CD4-positive, alpha-beta T cell (primary cell): ENCODE measurements at regions not wholly inside any gene's neighbourhood (a gene's known extent, or its start where the extent isn't known, plus 50 kb on each side); places are given as distances from the start of the nearest gene placed in this dataset.

Experiments used
- ATAC-seq: fragments of 200-7000 bp; cut with Tn5 transposase; one replicate; pipeline ENCODE4 v1.10.0; 2022; ENCODE audit warnings: mild to moderate bottlenecking; ENCODE audit not compliant: poor library complexity
- CTCF ChIA-PET: fragments of 350-600 bp; sonication (Branson Sonifier 250); formaldehyde crosslinking; loops from one replicate; lab custom pipeline; 2021; ENCODE audit warnings: antibody characterized with exemption, inconsistent platforms; lab: Charles Lee
- POLR2A ChIA-PET: fragments of 350-600 bp; sonication (Branson Sonifier 250); formaldehyde crosslinking; loops from one replicate; lab custom pipeline; 2021; ENCODE audit warnings: antibody characterized with exemption, inconsistent platforms; lab: Charles Lee
- DNase-seq, 14 experiments: peaks; one replicate each; pipeline ENCODE4 v3.0.0-alpha.2; 2013 to 2020; ENCODE audit warnings: mixed read lengths in 2 of 14
- H3K27ac ChIP-seq, 2 donors: one replicate each; pipeline versions ENCODE4 v1.5.1 to v1.7.0; 2013; ENCODE audit warnings: low read length in 2 of 2, low read depth in 1 of 2, mild to moderate bottlenecking in 1 of 2
- H3K27me3 ChIP-seq, 2 experiments: 1 replicate in 1 of 2; 2 replicates in 1 of 2; pipeline versions ENCODE4 v1.6.1 to v1.7.0; 2013; ENCODE audit warnings: low read length in 2 of 2, control low read depth in 1 of 2, mild to moderate bottlenecking in 1 of 2, moderate library complexity in 1 of 2; ENCODE audit not compliant: insufficient read depth in 2 of 2, control insufficient read depth in 1 of 2
- H3K36me3 ChIP-seq: one replicate; pipeline ENCODE4 v1.6.1; 2013; ENCODE audit warnings: low read length, control low read depth; ENCODE audit not compliant: insufficient read depth
- H3K4me1 ChIP-seq: one replicate; pipeline ENCODE4 v1.6.1; 2013; ENCODE audit warnings: low read length, control low read depth; ENCODE audit not compliant: insufficient read depth
- H3K4me3 ChIP-seq: one replicate; pipeline ENCODE4 v1.5.1; 2013; ENCODE audit warnings: mild to moderate bottlenecking, low read length, moderate library complexity
- H3K9me3 ChIP-seq, 2 experiments: 1 replicate in 1 of 2; 2 replicates in 1 of 2; pipeline versions ENCODE4 v1.6.1 to v1.7.0; 2013; ENCODE audit warnings: low read length in 2 of 2, mild to moderate bottlenecking in 2 of 2, control low read depth in 1 of 2, moderate library complexity in 1 of 2; ENCODE audit not compliant: control insufficient read depth in 1 of 2, insufficient read depth in 1 of 2
- H3K27ac Mint-ChIP-seq: one replicate; pipeline ENCODE4 v1.8.0; 2020; ENCODE audit warnings: mixed read lengths
- H3K27me3 Mint-ChIP-seq: one replicate; pipeline ENCODE4 v1.8.0; 2021; ENCODE audit warnings: mixed read lengths
- H3K36me3 Mint-ChIP-seq: one replicate; pipeline ENCODE4 v1.8.0; 2021; ENCODE audit warnings: low read depth, mixed read lengths
- H3K4me1 Mint-ChIP-seq: one replicate; pipeline ENCODE4 v1.8.0; 2021; ENCODE audit warnings: low read depth, mixed read lengths
- H3K4me3 Mint-ChIP-seq: one replicate; pipeline ENCODE4 v1.8.0; 2020; ENCODE audit warnings: mild to moderate bottlenecking, mixed read lengths
- H3K9me3 Mint-ChIP-seq: one replicate; pipeline ENCODE4 v1.8.0; 2020; ENCODE audit warnings: mixed read lengths
- CTCF ChIP-seq: fragments of 200-600 bp; IDR thresholded peaks from one replicate; pipeline ENCODE4 v1.8.0; 2022; ENCODE audit warnings: antibody characterized with exemption, mild to moderate bottlenecking
- intact Hi-C, 2 experiments: fragments of 100-400 bp; cut with DNase I in 1 of 2; cut with micrococcal nuclease in 1 of 2; formaldehyde crosslinking; loops; one replicate each; pipeline versions ENCODE4 v1.15.1 to v1.9.0; 2023 to 2025; cut with DNase I, micrococcal nuclease

GRCh38 chr5:2128686-2129355, 246.1 kb upstream of the IRX4 start:
- no peak overlapping the region for H3K4me3 ChIP-seq
- no peaks in the 10 kb centered on the region for H3K36me3 ChIP-seq
- H3K27me3 ChIP-seq = peaks cover 0 to 8% of the 10 kb centered on the region in 2 experiments
- peaks cover 0 to 19% of the 10 kb centered on the region in 2 experiments for H3K9me3 ChIP-seq
- Mint-ChIP-seq H3K4me3 (no peak overlapping the region), H3K9me3 (no peaks in the 10 kb centered on the region), H3K4me1 (no peaks in the 10 kb centered on the region), H3K27ac (no peak overlapping the region), H3K27me3 (peaks cover 28% of the 10 kb centered on the region), H3K36me3 (no peaks in the 10 kb centered on the region)
- ChIA-PET CTCF (no interaction called here), POLR2A (no interaction called here)
- ATAC-seq = no peak
- no peak overlapping the region for H3K27ac ChIP-seq
- intact Hi-C loops = no loop called here
- no peaks in the 10 kb centered on the region for H3K4me1 ChIP-seq
- DNase-seq = no peak
- no peak for TF ChIP-seq CTCF

- H3K4me3 Mint-ChIP-seq = no peak overlapping the region
- TF ChIP-seq CTCF = no peak
- peaks cover 0 to 8% of the 10 kb centered on the region in 2 experiments for H3K27me3 ChIP-seq
- H3K9me3 ChIP-seq = peaks cover 0 to 10% of the 10 kb centered on the region in 2 experiments
- no peaks in the 10 kb centered on the region for H3K4me1 ChIP-seq
- H3K9me3 Mint-ChIP-seq = no peaks in the 10 kb centered on the region
- no peak overlapping the region for H3K27ac ChIP-seq
- POLR2A ChIA-PET = no interaction called here
- no peak overlapping the region for H3K4me3 ChIP-seq
- CTCF ChIA-PET = no interaction called here
- no peaks in the 10 kb centered on the region for H3K4me1 Mint-ChIP-seq
- no peaks in the 10 kb centered on the region for H3K36me3 ChIP-seq
- H3K27ac Mint-ChIP-seq = no peak overlapping the region
- H3K36me3 Mint-ChIP-seq = no peaks in the 10 kb centered on the region
- no peak for DNase-seq
- intact Hi-C loops = no loop called here
- ATAC-seq = no peak
- peaks cover 23% of the 10 kb centered on the region for H3K27me3 Mint-ChIP-seq
Measured at GRCh38 chr5:2126512-2126911, 243.8 kb upstream of the IRX4 start.

GRCh38 chr5:2125901-2126265, 243.2 kb upstream of the IRX4 start:
- DNase-seq (no peak), ATAC-seq (no peak)
- Histone ChIP-seq H3K4me3 (no peak overlapping the region), H3K36me3 (no peaks in the 10 kb centered on the region), H3K9me3 (peaks cover 0 to 5% of the 10 kb centered on the region in 2 experiments), H3K27me3 (peaks cover 0 to 8% of the 10 kb centered on the region in 2 experiments), H3K4me1 (no peaks in the 10 kb centered on the region), H3K27ac (no peak overlapping the region)
- Mint-ChIP-seq H3K4me1 (no peaks in the 10 kb centered on the region), H3K4me3 (no peak overlapping the region), H3K27me3 (peaks cover 23% of the 10 kb centered on the region), H3K27ac (no peak overlapping the region), H3K9me3 (no peaks in the 10 kb centered on the region), H3K36me3 (no peaks in the 10 kb centered on the region)
- intact Hi-C loops = no loop called here
- TF ChIP-seq CTCF = no peak
- POLR2A ChIA-PET = no interaction called here
- CTCF ChIA-PET = no interaction called here
